ENCODE measurements at regions not wholly inside any gene's neighbourhood (a gene's known extent, or its start where the extent isn't known, plus 50 kb on each side); places are given as distances from the start of the nearest gene placed in this dataset.

- POLR2A ChIA-PET = no interaction called here
- H3K4me3 Mint-ChIP-seq = no peak overlapping the region
- H3K27ac Mint-ChIP-seq = no peak overlapping the region
These were observed 108.3 kb upstream of the CACNA2D3 start for GRCh38 chr3:54014067-54014466.

DNA sequence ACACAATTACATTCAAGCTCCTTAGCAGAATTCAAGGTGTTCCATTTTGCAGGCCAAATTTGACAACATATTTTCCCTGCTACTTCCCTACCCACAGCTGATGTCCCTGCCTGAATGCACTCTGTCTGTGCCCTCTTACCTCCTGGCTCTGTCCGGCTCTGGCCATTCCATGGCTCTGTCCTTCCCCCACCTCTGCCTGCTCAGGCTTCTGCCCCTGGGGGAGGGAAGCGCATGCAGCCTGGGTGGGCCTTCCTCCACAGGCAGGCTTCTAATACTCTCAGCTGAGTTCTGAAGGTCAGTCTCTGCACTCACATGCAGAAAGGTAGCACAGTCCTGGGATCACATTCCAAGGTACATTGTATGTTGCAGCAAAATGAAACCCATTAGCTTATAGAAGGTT lies 113.6 kb upstream of the CACNA2D3 start:
- ATAC-seq (ENCODE audit: low read depth) = no peak
- POLR2A ChIA-PET = no interaction called here
- Mint-ChIP-seq H3K4me1 (no peaks in the 10 kb centered on the region), H3K36me3 (ENCODE audit: low read depth) (no peaks in the 10 kb centered on the region), H3K4me3 (no peak overlapping the region), H3K27me3 (peaks cover 3% of the 10 kb centered on the region), H3K9me3 (no peaks in the 10 kb centered on the region), H3K27ac (no peak overlapping the region)
- CTCF ChIA-PET = no interaction called here
- DNase-seq = no peak
- intact Hi-C loops (cut with micrococcal nuclease) = no loop called here
- TF ChIP-seq, protein P1, sequence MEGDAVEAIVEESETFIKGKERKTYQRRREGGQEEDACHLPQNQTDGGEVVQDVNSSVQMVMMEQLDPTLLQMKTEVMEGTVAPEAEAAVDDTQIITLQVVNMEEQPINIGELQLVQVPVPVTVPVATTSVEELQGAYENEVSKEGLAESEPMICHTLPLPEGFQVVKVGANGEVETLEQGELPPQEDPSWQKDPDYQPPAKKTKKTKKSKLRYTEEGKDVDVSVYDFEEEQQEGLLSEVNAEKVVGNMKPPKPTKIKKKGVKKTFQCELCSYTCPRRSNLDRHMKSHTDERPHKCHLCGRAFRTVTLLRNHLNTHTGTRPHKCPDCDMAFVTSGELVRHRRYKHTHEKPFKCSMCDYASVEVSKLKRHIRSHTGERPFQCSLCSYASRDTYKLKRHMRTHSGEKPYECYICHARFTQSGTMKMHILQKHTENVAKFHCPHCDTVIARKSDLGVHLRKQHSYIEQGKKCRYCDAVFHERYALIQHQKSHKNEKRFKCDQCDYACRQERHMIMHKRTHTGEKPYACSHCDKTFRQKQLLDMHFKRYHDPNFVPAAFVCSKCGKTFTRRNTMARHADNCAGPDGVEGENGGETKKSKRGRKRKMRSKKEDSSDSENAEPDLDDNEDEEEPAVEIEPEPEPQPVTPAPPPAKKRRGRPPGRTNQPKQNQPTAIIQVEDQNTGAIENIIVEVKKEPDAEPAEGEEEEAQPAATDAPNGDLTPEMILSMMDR (IDR thresholded peaks at IDR 0.05) = no peak

More at GRCh38 chr3:54014067-54014466, 108.3 kb upstream of the CACNA2D3 start:
- intact Hi-C loops (cut with micrococcal nuclease) = no loop called here
- CTCF ChIA-PET = no interaction called here
- Mint-ChIP-seq H3K27me3 (peaks cover 6% of the 10 kb centered on the region), H3K4me1 (no peaks in the 10 kb centered on the region), H3K9me3 (peaks cover 11% of the 10 kb centered on the region), H3K36me3 (ENCODE audit: low read depth) (no peaks in the 10 kb centered on the region)
- DNase-seq = no peak
- no peak for ATAC-seq (ENCODE audit: low read depth)
- TF ChIP-seq, protein P1 (IDR thresholded peaks at IDR 0.05) = no peak

DNA sequence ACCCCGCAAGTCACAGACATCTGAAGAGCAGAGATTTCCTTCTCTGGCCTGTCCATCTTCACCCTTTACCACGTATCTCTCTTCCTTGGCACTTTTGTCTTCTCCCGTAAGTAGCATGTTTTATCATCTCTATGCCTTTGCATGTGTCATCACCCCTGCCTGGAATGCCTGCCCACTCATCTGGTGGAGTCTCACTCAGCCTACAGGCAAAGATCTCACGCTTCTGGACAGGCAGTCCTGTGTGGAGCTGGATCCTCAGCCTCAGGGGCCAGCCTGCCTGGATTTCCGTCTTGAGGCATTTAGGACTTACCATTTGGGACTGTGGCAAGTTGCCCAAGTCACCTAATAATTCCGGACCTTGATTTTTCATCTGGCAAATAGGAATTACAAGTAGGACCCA lies 114.3 kb upstream of the CACNA2D3 start:
- ATAC-seq (ENCODE audit: low read depth) = no peak
- no peak for DNase-seq
- H3K4me3 Mint-ChIP-seq = no peak overlapping the region
- H3K27me3 Mint-ChIP-seq = no peaks in the 10 kb centered on the region
- POLR2A ChIA-PET = no interaction called here
- no peaks in the 10 kb centered on the region for H3K9me3 Mint-ChIP-seq
- H3K27ac Mint-ChIP-seq = no peak overlapping the region
- H3K36me3 Mint-ChIP-seq (ENCODE audit: low read depth) = no peaks in the 10 kb centered on the region
- H3K4me1 Mint-ChIP-seq = no peaks in the 10 kb centered on the region
- intact Hi-C loops (cut with micrococcal nuclease) = no loop called here
- TF ChIP-seq, protein P1 (IDR thresholded peaks at IDR 0.05) = no peak
- CTCF ChIA-PET = no interaction called here

DNA sequence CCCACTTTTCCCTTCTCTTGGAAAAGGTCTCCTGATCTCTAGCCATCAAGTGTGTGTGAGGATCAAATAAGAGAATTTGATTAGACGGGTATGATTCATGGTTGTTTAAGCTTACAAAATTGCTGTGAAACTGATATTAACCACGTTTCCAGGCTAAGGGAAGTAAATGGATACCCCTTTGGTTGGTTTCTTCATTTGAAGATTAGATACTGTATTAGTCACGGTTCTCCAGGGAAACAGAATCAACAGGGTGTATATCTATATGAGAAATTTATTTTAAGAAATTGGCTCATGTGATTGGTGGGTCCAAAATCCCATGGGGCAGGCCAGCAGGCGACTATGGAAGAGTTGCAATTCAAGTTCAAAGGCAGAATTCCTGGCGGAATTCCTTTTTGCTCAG lies 112.7 kb upstream of the SELENOK start:
- intact Hi-C loops (cut with micrococcal nuclease) = no loop called here
- TF ChIP-seq, protein P1 (IDR thresholded peaks at IDR 0.05) = no peak
- ATAC-seq (ENCODE audit: low read depth) (no peak), DNase-seq (no peak)
- Mint-ChIP-seq H3K4me1 (no peaks in the 10 kb centered on the region), H3K9me3 (no peaks in the 10 kb centered on the region), H3K36me3 (ENCODE audit: low read depth) (no peaks in the 10 kb centered on the region), H3K27me3 (no peaks in the 10 kb centered on the region), H3K4me3 (no peak overlapping the region), H3K27ac (no peak overlapping the region)
- POLR2A ChIA-PET = no interaction called here
- CTCF ChIA-PET = no interaction called here

DNA sequence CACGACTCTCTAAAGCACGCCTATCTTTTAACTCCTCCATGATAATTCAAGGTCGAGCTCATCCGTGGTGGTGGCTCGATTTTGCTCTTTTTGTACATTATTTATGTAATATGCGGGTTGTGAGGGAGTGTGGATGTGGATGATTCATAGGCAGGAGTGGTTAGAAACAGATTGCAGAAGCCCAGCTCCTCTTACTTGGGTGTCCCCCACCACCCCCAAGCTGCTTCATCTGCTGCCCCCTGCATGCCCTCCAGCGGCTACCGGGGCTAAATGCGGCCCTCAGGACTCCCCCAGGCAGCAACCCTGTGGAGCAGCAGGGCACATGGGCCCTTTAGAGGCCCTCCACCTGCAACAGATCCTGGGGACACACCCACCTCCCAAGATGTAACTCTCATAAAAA lies 111.5 kb upstream of the SELENOK start:
- CTCF ChIA-PET = no interaction called here
- intact Hi-C loops (cut with micrococcal nuclease) = no loop called here
- TF ChIP-seq, protein P1 (IDR thresholded peaks at IDR 0.05) = no peak
- no peaks in the 10 kb centered on the region for H3K9me3 Mint-ChIP-seq
- H3K4me1 Mint-ChIP-seq = no peaks in the 10 kb centered on the region
- POLR2A ChIA-PET = no interaction called here
- no peak for DNase-seq
- no peaks in the 10 kb centered on the region for H3K36me3 Mint-ChIP-seq (ENCODE audit: low read depth)
- H3K27ac Mint-ChIP-seq = no peak overlapping the region
- H3K27me3 Mint-ChIP-seq = no peaks in the 10 kb centered on the region
- ATAC-seq (ENCODE audit: low read depth) = no peak
- no peak overlapping the region for H3K4me3 Mint-ChIP-seq
